GM23338 (cell line): ENCODE measurements at regions not wholly inside any gene's neighbourhood (a gene's known extent, or its start where the extent isn't known, plus 50 kb on each side); places are given as distances from the start of the nearest gene placed in this dataset.

Source experiments
- ATAC-seq: fragments of 200-7000 bp; cut with Tn5 transposase; 3 replicates; pipeline ENCODE4 v1.9.1; 2020
- DNase-seq: peaks from one replicate; pipeline ENCODE4 v3.0.0-alpha.2; 2015; ENCODE audit warnings: low spot score
- H2AFZ ChIP-seq: fragments of 200-600 bp; sonication (generic); 2 replicates; pipeline ENCODE4 v1.8.0; 2016; ENCODE audit warnings: antibody characterized with exemption, mild to moderate bottlenecking, moderate library complexity
- H3F3A ChIP-seq: fragments of 200-600 bp; sonication (generic); replicated peaks from 2 replicates; pipeline ENCODE4 v1.8.0; 2017; ENCODE audit warnings: antibody characterized with exemption, mixed run types, low read depth
- H3K27ac ChIP-seq: fragments of 200-600 bp; sonication (generic); 2 replicates; pipeline ENCODE4 v1.6.1; 2016; ENCODE audit warnings: low read depth
- H3K27me3 ChIP-seq: fragments of 200-600 bp; sonication (generic); 2 replicates; pipeline ENCODE4 v1.8.0; 2016; ENCODE audit warnings: mild to moderate bottlenecking, mixed run types, moderate library complexity; ENCODE audit not compliant: insufficient read depth
- H3K36me3 ChIP-seq: fragments of 200-600 bp; sonication (generic); 2 replicates; pipeline ENCODE4 v1.8.0; 2016; ENCODE audit warnings: mild to moderate bottlenecking; ENCODE audit not compliant: insufficient read depth
- H3K4me1 ChIP-seq: fragments of 200-600 bp; sonication (generic); 2 replicates; pipeline ENCODE4 v1.8.0; 2016; ENCODE audit warnings: mild to moderate bottlenecking, moderate library complexity; ENCODE audit not compliant: insufficient read depth
- H3K4me2 ChIP-seq: fragments of 200-600 bp; sonication (generic); 2 replicates; pipeline ENCODE4 v1.7.1; 2017; ENCODE audit warnings: mixed run types
- H3K4me3 ChIP-seq: fragments of 200-600 bp; sonication (generic); 2 replicates; pipeline ENCODE4 v1.6.1; 2016; ENCODE audit warnings: mixed run types
- H3K79me2 ChIP-seq: fragments of 200-600 bp; sonication (generic); replicated peaks from 2 replicates; pipeline ENCODE4 v1.8.0; 2017; ENCODE audit warnings: mild to moderate bottlenecking; ENCODE audit not compliant: insufficient read depth
- H3K9me2 ChIP-seq: fragments of 200-600 bp; sonication (generic); 2 replicates; pipeline ENCODE4 v1.8.0; 2017; ENCODE audit not compliant: insufficient read depth
- H4K20me1 ChIP-seq: fragments of 200-600 bp; sonication (generic); replicated peaks from 2 replicates; pipeline ENCODE4 v1.8.0; 2017; ENCODE audit warnings: mild to moderate bottlenecking; ENCODE audit not compliant: insufficient read depth
- H3K27ac Mint-ChIP-seq: 2 replicates; pipeline ENCODE4 v1.8.0; 2020; ENCODE audit warnings: inconsistent platforms, mild to moderate bottlenecking, moderate library complexity, mixed read lengths
- H3K27me3 Mint-ChIP-seq: 3 replicates; pipeline ENCODE4 v1.8.0; 2022; ENCODE audit warnings: low read depth, mild to moderate bottlenecking, moderate library complexity, mixed read lengths, inconsistent platforms; ENCODE audit not compliant: insufficient read depth, poor library complexity
- H3K36me3 Mint-ChIP-seq: 3 replicates; pipeline ENCODE4 v1.8.0; 2021; ENCODE audit warnings: low read depth, mild to moderate bottlenecking, inconsistent platforms, moderate library complexity, mixed read lengths
- H3K4me1 Mint-ChIP-seq: 3 replicates; pipeline ENCODE4 v1.8.0; 2020; ENCODE audit warnings: mild to moderate bottlenecking, inconsistent platforms, mixed read lengths
- H3K4me3 Mint-ChIP-seq: 3 replicates; pipeline ENCODE4 v1.8.0; 2021; ENCODE audit warnings: moderate library complexity, mild to moderate bottlenecking, inconsistent platforms, mixed read lengths
- H3K9me3 Mint-ChIP-seq: 3 replicates; pipeline ENCODE4 v1.8.0; 2020; ENCODE audit warnings: moderate library complexity, mild to moderate bottlenecking, inconsistent platforms, mixed read lengths
- CTCF ChIP-seq, 2 experiments: fragments of 200-600 bp in 1 of 2; sonication (generic) in 1 of 2; conservative IDR thresholded peaks; 2 replicates each; pipeline versions ENCODE4 v1.5.1 to v1.6.1; 2016 to 2017; ENCODE audit warnings: antibody characterized with exemption in 2 of 2, low read depth in 2 of 2, mild to moderate bottlenecking in 2 of 2, moderate library complexity in 1 of 2
- ETS1 ChIP-seq: IDR thresholded peaks from 2 replicates; pipeline ENCODE4 v1.6.1; 2016; ENCODE audit warnings: antibody characterized with exemption
- EZH2phosphoT487 ChIP-seq: fragments of 200-600 bp; sonication (generic); IDR thresholded peaks from one replicate; pipeline ENCODE4 v1.8.1; 2018; ENCODE audit warnings: antibody characterized with exemption; ENCODE audit not compliant: unreplicated experiment
- STAT1 ChIP-seq: IDR thresholded peaks from one replicate; pipeline ENCODE4 v1.6.1; 2016; ENCODE audit warnings: antibody characterized with exemption; ENCODE audit not compliant: unreplicated experiment
- ZNF114 ChIP-seq: fragments of 250-450 bp; sonication (Bioruptor Pico); IDR thresholded peaks from 2 replicates; pipeline ENCODE4 v1.5.0; 2020; ENCODE audit warnings: mild to moderate bottlenecking, moderate library complexity
- ZNF331 ChIP-seq: fragments of 250-450 bp; sonication (Bioruptor Pico); IDR thresholded peaks from 2 replicates; pipeline ENCODE4 v1.5.0; 2020; ENCODE audit warnings: low read depth, mild to moderate bottlenecking, moderate library complexity
- ZNF462 ChIP-seq: fragments of 250-450 bp; sonication (Bioruptor Pico); IDR thresholded peaks from 2 replicates; pipeline ENCODE4 v1.5.0; 2020; ENCODE audit warnings: mild to moderate bottlenecking, moderate library complexity

GRCh38 chr7:25478925-25479324 lies 250.6 kb upstream of the NPVF start (continued):
- TF ChIP-seq CTCF (conservative IDR thresholded peaks at IDR 0.05; ENCODE audit: low read depth in 2 of 2), result no peak
- no peak for TF ChIP-seq STAT1
- TF ChIP-seq ZNF462 (CRISPR knock-in tag), result no peak

GRCh38 chr7:25481891-25482290 lies 253.6 kb upstream of the NPVF start:
- Histone ChIP-seq H3K27ac (no peak overlapping the region), H2AFZ (no peak overlapping the region), H3K36me3 (no peaks in the 10 kb centered on the region), H3K4me3 (no peak overlapping the region), H3K9me2 (no peaks in the 10 kb centered on the region), H4K20me1 (no peaks in the 10 kb centered on the region), H3K79me2 (no peaks in the 10 kb centered on the region), H3F3A (no peaks in the 10 kb centered on the region), H3K27me3 (no peaks in the 10 kb centered on the region), H3K4me1 (0 out of 2 replicates have a peak, but pooled peaks cover 4% of the 10 kb centered on the region), H3K4me2 (no peak overlapping the region)
- ATAC-seq (no peak), DNase-seq (no peak)
- Mint-ChIP-seq H3K36me3 (no peaks in the 10 kb centered on the region), H3K27me3 (no peaks in the 10 kb centered on the region), H3K27ac (no peak overlapping the region; the same call in 1 of the 2 replicates), H3K4me3 (no peak overlapping the region), H3K9me3 (no peaks in the 10 kb centered on the region), H3K4me1 (peaks cover 3% of the 10 kb centered on the region; the same call in 1 of the 3 replicates)
- no peak for TF ChIP-seq EZH2phosphoT487
- no peak for TF ChIP-seq STAT1
- no peak for TF ChIP-seq ZNF114 (CRISPR knock-in tag)
- no peak for TF ChIP-seq ZNF462 (CRISPR knock-in tag)
- TF ChIP-seq ZNF331, result no peak
- no peak for TF ChIP-seq ETS1
